Endothelial cell of umbilical vein (primary cell): ENCODE measurements at regions not wholly inside any gene's neighbourhood (a gene's known extent, or its start where the extent isn't known, plus 50 kb on each side); places are given as distances from the start of the nearest gene placed in this dataset.

ENCODE experiments used
- BruUV-seq: library from RNA; stranded (reverse); fragments of 400-500 nt; replicated peaks from 2 replicates; lab custom pipeline; 2021; lab: Mats Ljungman, UMichigan
- CTCF ChIA-PET: fragments of 300-600, 350-600 bp; sonication (Branson Sonifier 250); formaldehyde crosslinking; loops from one replicate; lab custom pipeline; 2021; ENCODE audit warnings: antibody characterized with exemption, inconsistent platforms; lab: Charles Lee
- POLR2A ChIA-PET: fragments of 300-600, 350-600 bp; sonication (Branson Sonifier 250); formaldehyde crosslinking; loops from one replicate; lab custom pipeline; 2021; ENCODE audit warnings: antibody characterized with exemption, inconsistent platforms; lab: Charles Lee
- DNase-seq: peaks from one replicate; pipeline ENCODE4 v3.0.0-alpha.2; 2011; ENCODE audit warnings: low read depth, low spot score
- FAIRE-seq: peaks from 2 replicates; lab custom pipeline; 2011; peaks lifted over from hg19 to GRCh38; lab: Jason Lieb, UNC
- H2AFZ ChIP-seq: 2 replicates; pipeline ENCODE4 v1.6.0; 2012; ENCODE audit warnings: low read depth, low read length, control low read depth, inconsistent platforms
- H3K27ac ChIP-seq: 2 replicates; pipeline ENCODE4 v1.5.1; 2011; ENCODE audit warnings: low read depth, mild to moderate bottlenecking, control low read depth, low read length, moderate library complexity; ENCODE audit not compliant: insufficient read depth
- H3K27me3 ChIP-seq, 2 experiments: 2 replicates each; pipeline versions ENCODE4 v1.6.0 to v1.6.1; 2011; ENCODE audit warnings: low read length in 2 of 2, mixed read lengths in 1 of 2; ENCODE audit not compliant: control insufficient read depth in 2 of 2, insufficient read depth in 2 of 2
- H3K36me3 ChIP-seq, 2 experiments: 2 replicates in 1 of 2; 3 replicates in 1 of 2; pipeline ENCODE4 v1.5.1; 2011; ENCODE audit warnings: low read length in 2 of 2, mild to moderate bottlenecking in 1 of 2, moderate library complexity in 1 of 2; ENCODE audit not compliant: control insufficient read depth in 2 of 2, insufficient read depth in 2 of 2; ENCODE audit errors: extremely low read depth in 1 of 2
- H3K4me1 ChIP-seq: 3 replicates; pipeline ENCODE4 v1.5.1; 2011; ENCODE audit warnings: mild to moderate bottlenecking, low read length; ENCODE audit not compliant: control insufficient read depth, insufficient read depth; ENCODE audit errors: extremely low read depth
- H3K4me2 ChIP-seq: 2 replicates; pipeline ENCODE4 v1.6.1; 2011; ENCODE audit warnings: low read length, control low read depth, mixed read lengths; ENCODE audit not compliant: insufficient read depth
- H3K4me3 ChIP-seq, 3 experiments: fragments of 200-600 bp in 1 of 3; sonication (generic), shearing (Covaris generic) in 1 of 3; replicated peaks in 1 of 3; 2 replicates each; pipeline ENCODE4 v1.5.1; 2011 to 2016; ENCODE audit warnings: control low read depth in 3 of 3, low read length in 3 of 3, mild to moderate bottlenecking in 2 of 3, inconsistent platforms in 1 of 3, low read depth in 1 of 3, moderate library complexity in 1 of 3; ENCODE audit not compliant: insufficient read depth in 1 of 3
- H3K79me2 ChIP-seq: 2 replicates; pipeline ENCODE4 v1.6.0; 2012; ENCODE audit warnings: low read length, inconsistent platforms; ENCODE audit not compliant: control insufficient read depth, insufficient read depth
- H3K9ac ChIP-seq: replicated peaks from 2 replicates; pipeline ENCODE3; 2011; ENCODE audit warnings: low read length, control low read depth; ENCODE audit not compliant: insufficient read depth; ENCODE audit errors: extremely low read depth
- H3K9me1 ChIP-seq: replicated peaks from 3 replicates; pipeline ENCODE4 v1.6.0; 2011; ENCODE audit warnings: mild to moderate bottlenecking, low read length; ENCODE audit not compliant: control insufficient read depth, insufficient read depth; ENCODE audit errors: extremely low read depth
- H3K9me3 ChIP-seq: replicated peaks from 2 replicates; pipeline ENCODE4 v1.5.1; 2012; ENCODE audit warnings: low read length, inconsistent platforms; ENCODE audit not compliant: control insufficient read depth, insufficient read depth
- H4K20me1 ChIP-seq: replicated peaks from 2 replicates; pipeline ENCODE3; 2011; ENCODE audit warnings: mild to moderate bottlenecking, low read length; ENCODE audit not compliant: control insufficient read depth, insufficient read depth; ENCODE audit errors: extremely low read depth
- EZH2 ChIP-seq: IDR thresholded peaks from 2 replicates; pipeline ENCODE4 v1.6.1; 2012; ENCODE audit warnings: borderline replicate concordance, low read depth, mild to moderate bottlenecking, moderate library complexity, low read length, inconsistent platforms; ENCODE audit not compliant: severe bottlenecking
- FOS ChIP-seq: IDR thresholded peaks from 2 replicates; pipeline ENCODE4 v1.6.1; 2011; ENCODE audit warnings: mild to moderate bottlenecking, low read length, moderate library complexity, borderline replicate concordance; ENCODE audit not compliant: insufficient read depth
- GATA2 ChIP-seq: IDR thresholded peaks from 2 replicates; pipeline ENCODE4 v1.7.0; 2011; ENCODE audit warnings: low read depth, mild to moderate bottlenecking, moderate library complexity, mixed read lengths, low read length; ENCODE audit not compliant: insufficient read length, insufficient read depth
- JUN ChIP-seq: IDR thresholded peaks from 2 replicates; pipeline ENCODE4 v1.6.1; 2011; ENCODE audit warnings: borderline replicate concordance, low read depth; ENCODE audit not compliant: insufficient read length, insufficient read depth
- MAX ChIP-seq: IDR thresholded peaks from 2 replicates; pipeline ENCODE4 v1.6.1; 2011; ENCODE audit not compliant: insufficient read depth, insufficient read length
- MYC ChIP-seq: IDR thresholded peaks from one replicate; pipeline ENCODE4 v1.6.1; 2011; ENCODE audit warnings: mild to moderate bottlenecking, low read depth, low read length
- POLR2A ChIP-seq: IDR thresholded peaks from 2 replicates; pipeline ENCODE4 v1.6.1; 2012; ENCODE audit warnings: low read depth, mild to moderate bottlenecking, control low read depth, low read length
- POLR2AphosphoS5 ChIP-seq: IDR thresholded peaks from 2 replicates; pipeline ENCODE4 v1.6.1; 2012; ENCODE audit warnings: low read depth, mild to moderate bottlenecking, control low read depth, low read length, moderate library complexity; ENCODE audit not compliant: insufficient read depth
- dilution Hi-C: fragments of 300-500 bp; cut with MboI; formaldehyde crosslinking; loops from one replicate; pipeline ENCODE4 v1.15.0; 2019; ENCODE audit warnings: low sequenced_read_pairs; ENCODE audit not compliant: extremely low pct_ligation_motif_present
- intact Hi-C: fragments of 100-400 bp; cut with micrococcal nuclease; formaldehyde crosslinking; loops from one replicate; pipeline ENCODE4 v1.10.0; 2022
- TF ChIP-seq, protein P1 (sequence below), 2 donors: IDR thresholded peaks; 1 replicate in 1 of 2; 2 replicates in 1 of 2; pipeline ENCODE4 v1.5.1; 2011; ENCODE audit warnings: low read length in 2 of 2, mild to moderate bottlenecking in 2 of 2, moderate library complexity in 2 of 2, control low read depth in 1 of 2, inconsistent platforms in 1 of 2, low read depth in 1 of 2; ENCODE audit not compliant: insufficient read depth in 1 of 2; ENCODE audit errors: extremely low read depth in 1 of 2

DNA sequence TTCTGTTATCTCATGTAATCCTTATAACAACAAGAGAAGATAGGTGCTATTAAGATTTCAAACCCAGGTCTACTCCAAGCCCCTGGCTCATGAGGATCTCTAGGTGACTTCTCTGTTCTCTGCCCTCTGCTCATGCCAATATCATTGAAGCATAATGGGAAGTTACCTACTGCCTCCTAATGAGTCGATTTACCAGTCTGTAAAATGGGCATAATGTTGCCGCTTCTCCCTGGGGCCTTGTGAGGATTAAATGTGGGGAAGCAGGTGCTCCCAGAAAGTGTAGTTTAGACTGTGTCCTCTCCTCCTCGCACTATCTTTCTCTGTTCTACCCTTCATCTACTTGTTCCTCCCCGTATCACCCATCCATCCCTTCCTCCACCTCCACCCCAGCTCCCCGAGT, 169.2 kb upstream of the LHX5 start:
- Histone ChIP-seq H3K9me3 (no peaks in the 10 kb centered on the region), H3K79me2 (no peaks in the 10 kb centered on the region), H3K36me3 (no peaks in the 10 kb centered on the region), H4K20me1 (no peaks in the 10 kb centered on the region), H3K27ac (no peak overlapping the region), H3K9ac (no peak overlapping the region), H2AFZ (no peak overlapping the region), H3K4me3 (no peak overlapping the region), H3K27me3 (no peaks in the 10 kb centered on the region), H3K9me1 (no peaks in the 10 kb centered on the region), H3K4me1 (no peaks in the 10 kb centered on the region), H3K4me2 (no peak overlapping the region)
- POLR2A ChIA-PET = no interaction called here
- dilution Hi-C loops (no loop called here), intact Hi-C loops (no loop called here)
- DNase-seq (no peak), FAIRE-seq (no peak)
- no peak for TF ChIP-seq MAX
- TF ChIP-seq JUN = no peak
- no peak for TF ChIP-seq FOS
- TF ChIP-seq, protein P1, sequence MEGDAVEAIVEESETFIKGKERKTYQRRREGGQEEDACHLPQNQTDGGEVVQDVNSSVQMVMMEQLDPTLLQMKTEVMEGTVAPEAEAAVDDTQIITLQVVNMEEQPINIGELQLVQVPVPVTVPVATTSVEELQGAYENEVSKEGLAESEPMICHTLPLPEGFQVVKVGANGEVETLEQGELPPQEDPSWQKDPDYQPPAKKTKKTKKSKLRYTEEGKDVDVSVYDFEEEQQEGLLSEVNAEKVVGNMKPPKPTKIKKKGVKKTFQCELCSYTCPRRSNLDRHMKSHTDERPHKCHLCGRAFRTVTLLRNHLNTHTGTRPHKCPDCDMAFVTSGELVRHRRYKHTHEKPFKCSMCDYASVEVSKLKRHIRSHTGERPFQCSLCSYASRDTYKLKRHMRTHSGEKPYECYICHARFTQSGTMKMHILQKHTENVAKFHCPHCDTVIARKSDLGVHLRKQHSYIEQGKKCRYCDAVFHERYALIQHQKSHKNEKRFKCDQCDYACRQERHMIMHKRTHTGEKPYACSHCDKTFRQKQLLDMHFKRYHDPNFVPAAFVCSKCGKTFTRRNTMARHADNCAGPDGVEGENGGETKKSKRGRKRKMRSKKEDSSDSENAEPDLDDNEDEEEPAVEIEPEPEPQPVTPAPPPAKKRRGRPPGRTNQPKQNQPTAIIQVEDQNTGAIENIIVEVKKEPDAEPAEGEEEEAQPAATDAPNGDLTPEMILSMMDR (IDR thresholded peaks at IDR 0.05; ENCODE audit: extremely low read depth in 1 of 2, insufficient read depth in 1 of 2, low read depth in 1 of 2, low read length in 2 of 2) = no peak
- TF ChIP-seq POLR2AphosphoS5 = no peak
- TF ChIP-seq MYC = no peak
- TF ChIP-seq GATA2 = no peak
- TF ChIP-seq POLR2A = no peak
- TF ChIP-seq EZH2 = no peak
- CTCF ChIA-PET = no interaction called here
- BruUV-seq = no TSS peak
